Medulla oblongata (tissue), 1 donor: ENCODE measurements at regions not wholly inside any gene's neighbourhood (a gene's known extent, or its start where the extent isn't known, plus 50 kb on each side); places are given as distances from the start of the nearest gene placed in this dataset.
A peak's percentile ranks its signal among the peaks of the same experiment; 100 is the strongest.

Experiments
- DNase-seq: peaks from one replicate; pipeline ENCODE4 v3.0.0-alpha.2; 2015; ENCODE audit errors: extremely low spot score

DNA sequence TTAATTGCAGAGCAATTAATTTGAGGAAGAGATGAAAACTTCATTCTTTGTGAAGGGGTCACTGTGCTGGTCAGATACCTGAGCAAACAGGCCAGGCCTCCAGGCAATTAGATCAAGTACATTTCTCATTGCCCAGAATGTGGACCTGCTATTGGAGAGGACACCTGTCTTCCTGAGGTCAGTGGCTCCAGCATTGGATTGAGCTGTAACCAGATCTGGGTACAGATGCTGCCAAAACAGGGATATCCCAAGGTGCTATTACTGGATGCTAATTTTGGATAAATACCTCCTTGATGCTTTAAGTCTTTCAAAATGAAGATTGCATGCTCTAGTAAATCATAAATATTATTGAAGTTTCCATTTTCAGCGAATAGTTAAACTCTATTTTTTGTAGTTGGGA is 131.5 kb downstream of the FAM161A start:
- no peak for DNase-seq

DNA sequence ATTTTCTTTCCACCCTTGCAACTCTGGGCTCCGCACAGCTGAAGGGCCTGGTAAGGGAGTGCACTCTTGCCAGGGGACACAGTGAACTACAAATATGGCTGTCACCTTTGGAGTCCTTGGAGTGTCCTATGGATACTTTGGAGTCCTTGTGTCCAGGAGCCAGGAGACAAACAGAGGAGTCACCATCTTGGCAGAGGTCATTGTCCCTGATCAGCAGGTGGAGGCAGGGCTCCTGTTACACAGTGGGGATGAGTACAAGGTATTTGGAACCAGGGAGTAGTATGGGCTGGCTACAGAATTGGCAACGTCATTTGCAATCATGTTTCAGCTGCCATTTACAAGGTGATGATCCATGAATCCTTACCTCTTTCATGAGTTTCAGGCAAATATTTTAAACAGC is 132.5 kb downstream of the FAM161A start:
- no peak for DNase-seq

DNA sequence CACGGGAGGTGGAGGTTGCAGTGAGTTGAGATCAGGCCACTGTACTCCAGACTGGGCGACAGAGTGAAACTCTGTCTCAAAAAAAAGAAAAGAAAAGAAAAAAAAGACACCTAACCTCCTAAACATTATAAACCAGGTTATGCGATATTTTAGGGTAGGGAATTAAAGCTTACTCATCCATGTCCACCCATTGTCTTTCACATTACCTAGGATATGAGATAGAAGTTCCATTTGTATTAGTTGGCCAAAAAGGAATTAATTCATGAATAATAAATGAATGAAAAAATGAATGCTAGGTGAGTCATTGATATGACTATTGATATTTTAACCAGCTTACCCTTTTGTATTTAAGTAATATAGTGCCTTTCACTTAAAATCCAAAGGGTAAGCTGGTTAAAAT is 132.9 kb downstream of the FAM161A start:
- DNase-seq = no peak

DNA sequence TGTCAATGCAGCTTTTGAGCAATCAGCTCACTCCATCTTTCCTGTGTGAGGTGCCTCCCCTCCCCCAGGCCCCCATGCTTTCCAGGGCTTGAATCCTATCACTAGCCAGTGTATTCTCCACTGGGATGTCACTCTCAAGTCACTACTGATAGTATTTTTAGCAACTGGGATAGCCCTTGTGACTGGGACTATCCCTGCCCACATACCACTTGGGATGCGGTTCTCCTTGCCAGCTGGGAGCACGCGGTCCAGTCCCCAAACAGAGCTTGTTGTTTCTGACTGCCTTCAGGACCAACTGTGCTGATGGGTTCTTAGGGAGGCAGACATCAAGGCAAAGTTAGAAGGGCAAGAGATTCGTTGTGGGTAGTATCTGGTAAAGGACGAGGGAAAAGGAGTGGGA is 134.9 kb downstream of the FAM161A start:
- no peak for DNase-seq

DNA sequence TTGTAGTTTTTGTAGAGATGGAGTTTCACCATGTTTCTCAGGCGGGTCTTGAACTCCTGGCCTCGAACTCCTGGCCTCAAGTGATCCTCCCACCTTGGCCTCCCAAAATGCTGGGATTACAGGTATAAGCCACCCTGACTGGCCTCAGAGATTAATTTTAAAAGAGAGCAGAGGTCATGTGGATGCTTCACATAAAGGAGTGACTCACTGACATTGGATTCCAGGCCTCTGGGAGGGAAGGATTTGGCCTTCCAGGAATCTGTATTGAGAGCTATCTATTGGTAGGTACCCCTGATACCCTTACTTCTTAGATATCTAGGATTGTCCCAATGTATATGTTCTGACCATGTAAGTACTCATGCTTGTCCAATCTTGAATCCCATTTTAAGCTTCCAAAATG is 138.4 kb downstream of the FAM161A start:
- DNase-seq = no peak

DNA sequence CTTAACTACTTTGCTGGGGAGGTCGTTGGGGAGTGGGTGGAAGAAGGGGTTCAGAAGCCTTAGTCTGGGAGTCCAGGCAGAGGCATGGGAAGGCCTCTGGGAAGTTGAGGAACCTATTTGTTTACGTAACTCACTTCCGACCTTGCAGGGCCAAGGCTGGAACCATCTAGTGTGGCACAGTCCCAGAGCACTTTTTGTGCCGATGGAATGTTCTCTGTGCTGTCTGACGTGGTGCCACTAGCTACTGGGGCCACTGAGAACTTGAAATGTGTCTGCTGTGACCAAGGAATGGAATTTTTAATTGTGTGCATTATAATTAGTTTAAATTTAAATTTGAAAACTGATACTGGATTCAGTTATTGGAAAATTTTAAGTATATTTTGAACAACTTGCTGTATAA is 139.7 kb downstream of the FAM161A start:
- no peak for DNase-seq

DNA sequence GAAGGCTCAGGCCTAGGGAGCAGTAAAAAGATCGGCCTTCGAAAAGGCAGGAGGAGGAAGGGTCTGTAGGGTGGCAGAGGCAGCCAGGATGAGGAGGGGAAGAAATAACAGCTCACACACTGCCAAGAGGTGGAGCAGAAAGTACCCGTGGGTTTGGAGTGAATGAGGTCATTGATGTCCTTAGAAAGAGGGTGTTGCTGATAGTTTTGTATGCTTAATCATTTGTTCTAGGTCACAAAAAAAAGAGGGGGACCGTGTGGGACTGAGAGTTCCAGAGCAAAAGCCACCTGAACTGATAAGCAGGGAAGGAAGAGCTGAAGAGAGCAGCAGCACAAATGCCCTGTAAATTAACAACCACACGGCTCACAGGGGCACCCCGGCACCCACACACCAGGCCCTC is 140.4 kb downstream of the FAM161A start:
- DNase-seq = no peak

DNA sequence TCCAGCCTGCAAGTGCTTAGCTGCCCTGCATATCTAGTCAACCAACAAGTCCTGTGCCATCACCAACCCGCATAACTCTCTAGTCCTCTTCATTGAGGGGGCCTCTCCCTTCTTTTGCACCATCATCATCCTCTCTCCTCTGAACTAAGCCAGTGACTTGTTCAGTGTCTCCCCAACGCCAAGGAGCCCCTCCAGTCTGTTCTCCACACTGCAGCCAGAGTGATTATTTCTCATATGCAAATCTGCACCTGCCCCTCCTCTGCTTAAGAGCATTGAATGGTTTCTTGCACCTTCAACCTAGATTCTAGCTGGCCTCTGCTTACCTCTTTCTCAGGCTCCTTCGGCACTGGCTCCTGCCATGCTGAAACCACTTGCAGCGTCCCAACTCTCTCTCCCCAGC is 141.8 kb downstream of the FAM161A start:
- no peak for DNase-seq

DNA sequence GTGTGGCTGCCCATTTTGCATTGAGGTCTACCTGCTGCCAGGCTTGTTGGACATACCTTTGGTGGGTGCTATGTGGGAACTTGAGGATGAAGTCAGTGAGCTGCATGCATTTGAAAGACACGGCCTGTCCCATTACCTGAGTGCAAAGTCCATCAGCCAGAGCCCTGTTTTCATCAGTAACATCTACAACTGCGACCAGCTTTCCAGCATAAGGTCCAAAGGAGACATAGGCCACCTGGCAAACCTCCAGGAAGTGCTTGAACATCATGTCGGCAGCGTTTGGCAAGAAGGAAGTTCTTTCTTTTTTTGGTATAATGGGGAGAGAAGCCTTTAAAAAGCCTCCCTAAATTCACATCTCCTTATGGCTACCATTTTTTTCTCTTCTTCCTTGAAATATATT is 143.1 kb downstream of the FAM161A start:
- no peak for DNase-seq

DNA sequence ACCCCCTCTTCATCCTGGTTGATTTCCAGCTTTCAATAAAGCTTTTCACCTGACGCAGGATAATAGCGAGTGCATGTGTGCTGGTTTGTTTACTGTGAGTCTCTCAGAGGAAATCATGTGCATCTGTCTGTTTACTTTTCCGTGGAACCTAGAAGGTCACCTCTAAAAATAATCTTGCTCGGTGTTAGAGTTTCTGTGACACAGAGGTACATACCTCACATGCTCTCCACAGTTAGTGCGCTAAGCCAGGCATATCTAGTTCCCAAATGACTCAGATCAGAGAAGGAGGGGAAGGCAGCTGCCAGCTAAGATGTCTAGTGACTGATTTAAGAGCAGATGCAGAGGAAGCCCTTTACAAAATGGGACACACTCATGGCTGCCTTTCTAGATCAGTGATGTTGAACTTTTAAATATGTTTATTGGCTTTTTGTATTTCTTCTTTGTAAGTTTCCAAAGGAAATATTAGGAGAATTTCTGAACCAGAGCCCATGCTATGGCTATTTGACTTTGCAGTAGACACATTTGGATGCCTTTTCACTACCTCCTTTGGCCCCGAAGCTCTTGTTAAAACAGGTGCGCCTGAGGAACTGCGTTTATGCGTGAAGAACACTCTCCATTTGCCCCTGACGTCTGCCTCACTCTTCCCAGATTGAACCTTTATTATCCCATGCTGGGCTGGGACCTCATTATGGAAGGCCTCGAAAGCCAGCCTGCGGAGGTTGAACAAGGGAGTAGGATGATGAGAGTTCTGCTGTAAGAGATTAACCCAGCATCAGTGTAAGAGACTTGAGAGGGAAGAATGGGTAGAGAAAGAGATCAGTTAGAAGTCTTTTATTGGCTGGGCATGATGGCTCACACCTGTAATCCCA is 145.6 kb downstream of the FAM161A start:
- DNase-seq = no peak

DNA sequence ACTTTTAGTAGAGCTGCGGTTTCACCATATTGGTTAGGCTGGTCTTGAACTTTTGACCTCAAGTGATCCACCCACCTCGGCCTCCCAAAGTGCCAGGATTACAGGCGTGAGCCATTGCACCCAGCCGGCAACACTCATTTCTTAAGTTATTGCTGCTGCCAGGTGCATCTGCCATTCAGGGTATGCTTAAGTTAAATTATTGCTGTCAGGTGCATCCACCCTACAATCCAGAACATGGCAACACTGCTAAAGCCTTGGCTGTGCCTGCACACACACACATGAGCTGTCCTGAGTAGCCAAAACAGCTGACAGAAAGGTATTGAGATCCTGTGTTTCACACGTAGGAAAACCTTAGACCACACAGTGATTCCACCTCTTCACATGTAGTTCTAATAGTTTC is 148.2 kb downstream of the FAM161A start:
- DNase-seq = no peak

DNA sequence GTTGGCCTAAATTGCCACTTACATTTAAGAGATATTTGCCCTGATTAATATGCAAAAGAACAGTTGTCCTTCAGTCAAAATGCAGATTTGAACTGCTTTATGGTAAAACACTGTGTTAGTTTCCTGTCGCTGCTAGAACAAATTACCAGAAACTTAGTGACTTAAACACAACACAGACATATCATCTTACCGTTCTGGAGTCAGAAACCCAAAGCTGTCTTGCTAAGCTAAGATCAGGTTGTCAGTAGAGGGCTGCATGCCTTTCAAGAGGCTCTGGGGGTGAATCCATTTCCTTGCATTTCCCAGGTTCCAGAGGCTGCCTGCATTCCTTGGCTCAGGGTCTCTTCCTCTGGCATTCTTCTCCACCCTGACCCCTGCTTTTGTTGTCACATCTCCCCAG is 149.5 kb downstream of the FAM161A start:
- no peak for DNase-seq

DNA sequence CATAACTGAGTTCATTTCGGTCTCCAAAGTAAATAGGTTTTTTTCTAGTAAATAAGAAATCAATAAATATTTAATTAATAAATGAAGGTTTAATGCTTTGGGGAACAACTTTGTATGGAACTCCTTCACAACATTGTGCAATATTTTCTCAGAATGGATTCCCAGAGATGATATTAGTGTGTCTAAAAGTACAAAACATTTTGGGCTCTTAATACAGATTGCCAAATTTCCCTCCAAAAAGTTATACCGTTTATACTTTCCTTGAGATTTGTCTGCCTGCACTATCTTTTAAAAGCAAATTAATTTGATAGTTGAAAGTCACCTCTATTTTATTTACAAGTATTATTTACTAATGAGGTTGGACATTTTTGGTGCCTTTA is 151.8 kb downstream of the FAM161A start:
- no peak for DNase-seq

DNA sequence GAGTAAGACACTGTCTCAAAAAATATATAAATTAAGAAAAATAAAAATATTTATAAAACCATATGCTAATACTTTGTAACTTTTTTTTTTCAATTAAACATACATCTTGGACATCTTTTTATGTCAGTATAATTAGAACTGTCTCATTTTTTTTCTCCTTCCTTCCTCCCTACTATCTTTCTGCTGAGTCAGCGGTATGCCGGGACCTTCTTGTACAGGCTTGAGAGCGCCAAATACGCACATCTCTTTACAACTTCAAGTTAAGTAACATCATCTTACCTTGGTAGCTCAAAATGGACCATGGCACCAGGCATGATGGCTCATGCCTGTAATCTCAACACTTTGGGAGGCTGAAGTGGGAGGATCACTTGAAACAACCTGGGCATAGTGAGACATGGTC is 153.4 kb downstream of the FAM161A start:
- no peak for DNase-seq

DNA sequence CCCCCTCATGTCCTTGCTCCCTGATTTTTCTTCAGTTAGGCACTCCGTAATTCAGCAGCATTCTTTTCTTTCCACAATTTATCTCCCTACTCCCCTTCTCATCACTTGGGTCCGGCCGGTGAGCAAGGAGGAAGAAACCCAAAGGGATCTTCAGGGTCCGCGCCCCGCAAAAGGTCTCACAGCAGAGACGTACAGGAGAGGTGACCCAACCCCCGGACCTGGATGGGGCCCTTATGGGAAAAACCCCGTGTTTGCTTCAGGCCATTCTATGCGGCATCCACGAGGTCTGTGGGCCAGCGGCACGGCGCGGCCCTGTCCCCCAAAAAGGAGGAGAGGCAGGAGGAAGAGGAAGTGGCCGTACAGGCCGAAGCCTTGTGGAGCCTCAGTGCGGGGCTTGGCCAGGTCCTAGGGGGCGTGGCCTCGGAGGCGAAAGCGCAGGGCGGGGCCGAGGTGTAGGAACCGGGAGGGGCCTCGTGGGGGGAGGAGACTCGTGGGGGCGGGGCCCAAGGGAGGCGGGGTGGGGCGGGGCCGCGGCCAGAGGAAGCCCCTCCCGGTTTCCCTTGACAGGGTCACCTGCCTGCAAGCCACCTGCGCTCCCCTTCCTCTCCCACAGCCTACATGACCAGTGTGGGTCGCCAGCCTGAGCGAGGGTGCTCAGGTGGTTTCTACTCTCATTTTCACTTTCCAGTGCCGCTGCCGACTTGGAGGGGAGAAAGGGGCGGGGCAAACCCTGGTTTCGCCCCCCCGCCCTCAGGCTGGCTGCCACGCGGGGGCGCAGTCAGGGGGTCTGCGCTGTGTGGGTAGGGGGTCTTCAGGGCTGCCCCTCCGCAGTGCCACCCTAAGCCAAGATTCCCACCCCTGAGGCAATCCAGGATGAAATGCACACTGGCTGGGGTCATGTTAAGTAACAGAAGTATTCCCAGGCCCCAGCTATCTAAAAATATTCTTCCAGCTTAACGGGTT is 156.4 kb upstream of the XPO1 start:
- DNase-seq = peak; percentile 96

DNA sequence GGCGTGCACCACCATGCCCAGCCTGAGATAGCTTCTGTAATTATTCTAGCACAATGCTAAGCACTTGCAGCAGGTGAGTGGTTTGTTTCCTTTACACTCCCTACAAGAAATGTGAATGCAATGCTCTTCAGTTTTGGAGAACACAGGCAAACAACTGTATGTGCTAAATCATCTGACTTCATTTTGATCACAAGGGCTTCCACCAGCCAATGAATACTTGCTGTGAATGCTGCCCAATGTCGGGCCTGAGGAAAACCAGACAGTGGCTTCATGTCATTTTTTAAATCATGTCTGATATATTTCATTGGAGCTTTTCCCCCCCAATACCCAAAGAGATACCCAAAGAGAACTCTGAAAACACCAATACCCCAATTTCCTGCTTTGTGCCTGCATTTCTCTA is 155.6 kb upstream of the XPO1 start:
- peak; percentile 6 for DNase-seq

DNA sequence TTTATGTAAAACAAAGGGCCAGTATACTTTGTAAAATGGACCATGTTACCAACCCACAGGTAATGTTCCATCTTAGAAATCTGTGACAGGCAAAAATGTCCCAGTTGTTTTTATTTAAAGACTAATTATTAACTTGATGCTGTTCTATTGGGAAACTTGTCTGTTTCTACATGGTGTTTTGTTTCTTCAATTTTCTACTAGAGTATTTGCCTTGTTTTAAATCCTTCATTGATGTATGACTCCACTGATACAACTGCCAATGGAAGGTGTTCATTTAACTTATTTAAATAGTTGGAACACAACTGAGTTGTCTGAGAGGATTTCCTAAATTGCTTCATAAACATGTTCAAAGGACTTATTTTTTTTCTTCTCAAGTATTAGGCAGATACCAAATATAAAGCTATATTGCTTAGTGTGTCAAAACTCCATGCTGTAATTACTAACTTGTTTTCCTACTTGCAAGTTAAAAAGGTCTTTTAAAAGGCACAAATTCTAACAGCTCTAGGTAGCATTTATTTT is 152.0 kb upstream of the XPO1 start:
- DNase-seq = no peak

DNA sequence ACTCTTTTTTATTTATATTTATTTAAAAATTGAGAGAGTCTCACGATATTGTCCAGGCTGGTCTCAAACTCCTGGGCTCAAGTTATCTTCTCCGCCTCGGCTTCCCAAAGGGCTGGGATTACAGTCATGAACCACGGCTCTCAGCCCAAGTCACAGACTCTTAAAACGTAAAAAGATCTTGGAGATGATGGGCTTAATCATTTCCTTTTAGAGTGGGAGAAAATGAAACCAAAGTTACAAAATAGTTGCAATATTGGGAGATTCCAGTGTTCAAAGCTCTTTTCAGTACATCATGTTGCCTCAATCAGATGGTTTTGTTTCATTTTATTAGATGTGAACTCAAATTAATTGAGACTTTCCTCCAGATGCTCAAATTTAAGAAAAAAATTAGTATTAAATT is 151.4 kb upstream of the XPO1 start:
- no peak for DNase-seq

DNA sequence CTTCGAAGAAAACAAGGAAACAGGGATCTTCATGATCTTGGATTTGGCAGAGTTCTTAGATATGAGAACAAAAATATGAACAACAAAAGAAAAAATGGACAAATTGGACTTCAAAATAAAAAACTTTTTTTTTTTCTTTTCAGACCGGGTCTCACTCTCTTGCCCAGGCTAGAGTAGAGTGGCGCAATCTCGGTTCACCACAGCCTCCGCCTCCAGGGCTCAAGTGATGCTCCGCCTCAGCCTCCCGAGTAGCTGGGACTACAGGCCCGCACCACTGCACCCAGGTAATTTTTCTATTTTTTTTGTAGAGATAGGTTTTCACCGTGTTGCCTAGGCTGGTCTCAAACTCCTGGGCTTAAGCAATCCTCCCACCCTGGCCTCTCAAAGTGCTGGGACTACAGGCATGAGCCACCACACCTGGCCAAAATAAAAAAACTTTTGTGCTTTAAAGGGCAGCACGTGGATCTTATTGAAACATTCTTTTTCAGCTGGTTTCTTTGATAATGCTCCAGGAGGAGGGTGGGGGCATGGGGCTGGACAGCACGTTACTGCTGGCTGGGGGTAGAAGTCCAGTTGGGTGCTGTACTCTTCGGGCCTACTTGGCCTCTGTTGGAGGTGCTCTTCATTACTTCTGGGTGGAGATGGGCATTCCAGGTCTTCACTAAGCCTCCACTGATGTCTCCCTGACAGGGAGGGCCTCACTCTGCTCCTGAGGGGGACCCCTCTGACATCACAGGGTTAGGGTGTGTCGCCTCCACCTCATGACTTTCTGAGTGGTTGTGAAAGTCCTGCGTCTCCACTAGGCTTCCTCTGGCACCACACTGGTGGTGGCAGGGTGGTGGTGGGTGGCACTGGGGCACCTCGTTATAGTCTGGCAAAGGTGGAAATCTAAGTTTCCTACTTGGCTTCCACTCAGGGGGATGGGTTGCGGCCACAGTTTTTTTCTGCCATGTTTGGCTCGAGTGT is 150.5 kb upstream of the XPO1 start:
- no peak for DNase-seq

DNA sequence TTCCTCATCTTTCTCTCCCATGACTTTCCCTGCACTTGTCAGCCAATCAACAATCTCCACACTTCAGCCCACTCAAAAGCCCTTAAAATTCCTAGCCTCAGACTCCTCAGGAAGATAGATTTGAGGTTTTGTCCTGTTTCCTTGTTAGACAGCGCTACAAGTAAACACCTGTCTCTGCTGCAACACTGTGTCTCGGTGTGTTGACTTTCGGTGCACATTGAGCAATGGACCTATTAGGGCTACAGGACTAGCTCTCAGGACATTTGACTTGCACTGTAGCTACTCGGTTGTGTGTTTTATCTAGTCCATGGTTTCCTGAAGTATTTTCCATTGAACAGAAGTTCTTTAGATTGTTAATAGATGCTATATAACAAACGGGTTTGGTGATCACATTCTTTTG is 140.9 kb upstream of the XPO1 start:
- DNase-seq = no peak

DNA sequence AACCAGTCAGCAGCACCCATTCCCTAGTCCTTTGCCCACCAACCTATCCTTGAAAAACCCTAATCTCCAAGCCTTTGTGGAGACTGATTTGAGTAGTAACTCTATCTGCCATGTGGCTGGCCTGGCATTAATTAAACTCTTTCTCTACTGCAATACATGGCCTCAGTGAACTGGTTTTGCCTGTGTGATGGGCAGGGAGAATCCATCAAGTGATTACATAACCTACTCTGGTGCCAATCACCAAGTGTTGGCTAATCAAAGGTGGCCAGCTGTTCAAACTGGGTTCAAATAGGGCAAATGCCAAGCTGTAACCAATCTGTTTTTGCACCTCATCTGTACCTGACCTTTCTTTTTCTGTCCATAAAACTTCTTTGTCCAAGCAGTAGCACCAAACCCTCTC is 139.8 kb upstream of the XPO1 start:
- DNase-seq = no peak

DNA sequence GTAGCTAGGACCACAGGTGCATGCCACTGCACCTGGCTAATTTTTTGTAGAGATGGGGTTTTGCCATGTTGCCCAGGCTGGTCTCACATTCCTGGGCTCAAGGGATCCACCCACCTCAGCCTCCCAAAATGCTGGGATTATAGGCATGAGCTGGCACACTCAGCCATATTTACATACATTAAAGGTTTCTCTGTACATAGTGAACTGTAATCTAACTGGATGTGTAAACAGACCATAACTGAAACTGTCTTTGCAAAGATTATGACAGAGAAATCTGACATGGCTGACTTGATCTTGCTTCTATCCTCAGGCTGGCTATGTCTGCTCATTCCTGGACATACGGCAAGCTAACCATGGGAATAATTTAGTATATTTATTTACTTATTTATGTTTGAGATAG is 139.2 kb upstream of the XPO1 start:
- no peak for DNase-seq
